PFSK-1 (cell line): ENCODE measurements at regions not wholly inside any gene's neighbourhood (a gene's known extent, or its start where the extent isn't known, plus 50 kb on each side); places are given as distances from the start of the nearest gene placed in this dataset.

Source experiments
- POLR2AphosphoS5 ChIP-seq: IDR thresholded peaks from 2 replicates; pipeline ENCODE4 v1.6.1; 2012; ENCODE audit warnings: low read depth, mild to moderate bottlenecking, control low read depth, low read length, moderate library complexity
- TF ChIP-seq, protein P1 (sequence below), 2 experiments: IDR thresholded peaks; 2 replicates each; pipeline versions ENCODE4 v1.6.1 to v1.8.0; 2011 to 2012; ENCODE audit warnings: low read depth in 2 of 2, low read length in 2 of 2, control low read depth in 1 of 2, inconsistent platforms in 1 of 2, mild to moderate bottlenecking in 1 of 2, moderate library complexity in 1 of 2; ENCODE audit not compliant: insufficient read depth in 1 of 2

DNA sequence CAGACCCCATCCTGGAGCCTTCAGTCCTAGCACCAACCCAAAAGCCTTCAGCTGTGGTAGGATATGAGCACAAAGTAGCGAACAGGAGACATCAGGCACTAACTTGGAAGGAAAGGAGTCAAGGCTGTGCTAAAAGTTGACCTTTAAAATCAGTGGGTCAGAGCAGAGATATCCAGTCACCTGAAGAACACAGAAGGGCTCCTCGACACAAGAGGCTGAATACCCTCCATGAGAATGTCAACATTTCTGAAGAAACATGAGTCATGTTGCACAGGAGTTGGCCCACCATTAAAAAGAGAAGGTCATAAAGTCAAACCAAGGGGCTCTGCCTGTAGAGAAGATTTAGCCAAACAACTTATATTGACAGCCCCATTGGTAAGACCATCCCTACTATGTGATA, 172.5 kb downstream of the PLPP3 start:
- no peak for TF ChIP-seq POLR2AphosphoS5
- TF ChIP-seq, protein P1, sequence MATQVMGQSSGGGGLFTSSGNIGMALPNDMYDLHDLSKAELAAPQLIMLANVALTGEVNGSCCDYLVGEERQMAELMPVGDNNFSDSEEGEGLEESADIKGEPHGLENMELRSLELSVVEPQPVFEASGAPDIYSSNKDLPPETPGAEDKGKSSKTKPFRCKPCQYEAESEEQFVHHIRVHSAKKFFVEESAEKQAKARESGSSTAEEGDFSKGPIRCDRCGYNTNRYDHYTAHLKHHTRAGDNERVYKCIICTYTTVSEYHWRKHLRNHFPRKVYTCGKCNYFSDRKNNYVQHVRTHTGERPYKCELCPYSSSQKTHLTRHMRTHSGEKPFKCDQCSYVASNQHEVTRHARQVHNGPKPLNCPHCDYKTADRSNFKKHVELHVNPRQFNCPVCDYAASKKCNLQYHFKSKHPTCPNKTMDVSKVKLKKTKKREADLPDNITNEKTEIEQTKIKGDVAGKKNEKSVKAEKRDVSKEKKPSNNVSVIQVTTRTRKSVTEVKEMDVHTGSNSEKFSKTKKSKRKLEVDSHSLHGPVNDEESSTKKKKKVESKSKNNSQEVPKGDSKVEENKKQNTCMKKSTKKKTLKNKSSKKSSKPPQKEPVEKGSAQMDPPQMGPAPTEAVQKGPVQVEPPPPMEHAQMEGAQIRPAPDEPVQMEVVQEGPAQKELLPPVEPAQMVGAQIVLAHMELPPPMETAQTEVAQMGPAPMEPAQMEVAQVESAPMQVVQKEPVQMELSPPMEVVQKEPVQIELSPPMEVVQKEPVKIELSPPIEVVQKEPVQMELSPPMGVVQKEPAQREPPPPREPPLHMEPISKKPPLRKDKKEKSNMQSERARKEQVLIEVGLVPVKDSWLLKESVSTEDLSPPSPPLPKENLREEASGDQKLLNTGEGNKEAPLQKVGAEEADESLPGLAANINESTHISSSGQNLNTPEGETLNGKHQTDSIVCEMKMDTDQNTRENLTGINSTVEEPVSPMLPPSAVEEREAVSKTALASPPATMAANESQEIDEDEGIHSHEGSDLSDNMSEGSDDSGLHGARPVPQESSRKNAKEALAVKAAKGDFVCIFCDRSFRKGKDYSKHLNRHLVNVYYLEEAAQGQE (IDR thresholded peaks at IDR 0.05; ENCODE audit: insufficient read depth in 1 of 2, low read depth in 2 of 2, low read length in 2 of 2) = no peak
